Stimulated activated effector memory CD8-positive, alpha-beta T cell treated with anti-CD3 and anti-CD28 coated beads, Interleukin-12 subunit alpha, Interleukin-12 subunit beta, amount 100 ng/mL, for 72 hours (primary cell): ENCODE measurements at regions not wholly inside any gene's neighbourhood (a gene's known extent, or its start where the extent isn't known, plus 50 kb on each side); places are given as distances from the start of the nearest gene placed in this dataset.

Experiments used
- ATAC-seq: fragments of 150-1000 bp; cut with Tn5 transposase; 2 replicates; pipeline ENCODE4 v1.10.0; 2021
- DNase-seq, 2 donors: peaks; one replicate each; pipeline ENCODE4 v3.0.0; 2021 to 2022; ENCODE audit warnings: low spot score in 2 of 2
- H3K27ac Mint-ChIP-seq: one replicate; pipeline ENCODE4 v1.8.0; 2022; ENCODE audit warnings: mild to moderate bottlenecking, mixed read lengths
- H3K36me3 Mint-ChIP-seq: one replicate; pipeline ENCODE4 v1.8.0; 2022; ENCODE audit warnings: mild to moderate bottlenecking, mixed read lengths
- H3K4me1 Mint-ChIP-seq: one replicate; pipeline ENCODE4 v1.8.0; 2022; ENCODE audit warnings: mixed read lengths
- H3K4me3 Mint-ChIP-seq: one replicate; pipeline ENCODE4 v1.8.0; 2022; ENCODE audit warnings: mild to moderate bottlenecking, mixed read lengths
- H3K9me3 Mint-ChIP-seq: one replicate; pipeline ENCODE4 v1.8.0; 2022; ENCODE audit warnings: mixed read lengths

DNA sequence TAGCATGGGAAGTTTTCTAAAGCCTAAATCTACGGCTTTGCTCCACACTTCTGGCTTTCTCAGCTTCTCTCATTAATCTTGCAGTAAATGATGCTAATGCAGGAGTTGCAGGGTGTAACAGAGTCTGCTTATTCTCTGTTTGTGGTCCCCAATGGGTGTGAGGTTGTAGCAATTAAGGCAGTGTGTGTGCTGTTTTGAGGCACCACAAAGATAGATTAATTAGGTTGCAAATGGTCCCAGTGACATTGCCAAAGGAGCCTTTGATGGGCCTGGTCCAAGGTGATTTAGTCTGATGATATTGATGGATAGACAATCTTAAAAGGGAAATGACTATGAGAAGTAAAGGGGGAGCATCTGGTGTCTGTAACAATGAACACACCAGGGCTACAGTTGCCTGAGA, 1313.7 kb upstream of the CDH8 start:
- no peaks in the 10 kb centered on the region for H3K36me3 Mint-ChIP-seq
- H3K4me3 Mint-ChIP-seq: no peak overlapping the region
- ATAC-seq (no peak), DNase-seq (no peak)
- no peak overlapping the region for H3K27ac Mint-ChIP-seq
- H3K4me1 Mint-ChIP-seq: no peaks in the 10 kb centered on the region
- peaks cover 22% of the 10 kb centered on the region for H3K9me3 Mint-ChIP-seq

DNA sequence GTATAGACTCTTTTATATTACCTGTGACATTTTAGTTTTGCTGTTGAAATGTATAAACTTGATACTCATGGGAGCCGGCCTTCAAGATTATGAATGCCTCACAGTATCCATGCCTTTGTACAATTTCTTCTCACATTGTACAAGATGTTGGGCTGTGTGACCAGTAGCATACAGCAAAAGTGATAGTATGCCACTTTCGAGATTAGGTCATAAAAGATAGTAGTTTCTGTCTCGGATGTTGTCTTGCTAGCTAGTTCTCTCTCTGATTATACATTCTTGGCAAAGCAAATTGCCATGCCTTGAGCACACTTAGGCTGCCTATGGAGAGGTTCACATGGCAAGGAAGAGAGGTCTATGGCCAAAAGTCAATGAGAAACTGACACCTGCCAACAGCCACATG, 1309.8 kb upstream of the CDH8 start:
- Mint-ChIP-seq H3K27ac (no peak overlapping the region), H3K4me1 (no peaks in the 10 kb centered on the region), H3K36me3 (no peaks in the 10 kb centered on the region), H3K4me3 (no peak overlapping the region), H3K9me3 (peaks cover 26% of the 10 kb centered on the region)
- ATAC-seq (no peak), DNase-seq (no peak)

- H3K4me3 Mint-ChIP-seq: no peak overlapping the region
- ATAC-seq (no peak), DNase-seq (no peak)
- no peaks in the 10 kb centered on the region for H3K4me1 Mint-ChIP-seq
- no peaks in the 10 kb centered on the region for H3K36me3 Mint-ChIP-seq
- no peak overlapping the region for H3K27ac Mint-ChIP-seq
- peaks cover 27% of the 10 kb centered on the region for H3K9me3 Mint-ChIP-seq
These were observed 1301.0 kb upstream of the CDH8 start for GRCh38 chr16:63337264-63337663.

GRCh38 chr16:63331111-63331510, 1294.9 kb upstream of the CDH8 start:
- Mint-ChIP-seq H3K27ac (no peak overlapping the region), H3K4me3 (no peak overlapping the region), H3K36me3 (no peaks in the 10 kb centered on the region), H3K4me1 (no peaks in the 10 kb centered on the region), H3K9me3 (peaks cover 8% of the 10 kb centered on the region)
- no peak for DNase-seq
- no peak for ATAC-seq

- H3K36me3 Mint-ChIP-seq: no peaks in the 10 kb centered on the region
- no peaks in the 10 kb centered on the region for H3K4me1 Mint-ChIP-seq
- peaks cover 9% of the 10 kb centered on the region for H3K9me3 Mint-ChIP-seq
- H3K4me3 Mint-ChIP-seq: no peak overlapping the region
- H3K27ac Mint-ChIP-seq: no peak overlapping the region
- DNase-seq (no peak), ATAC-seq (no peak)
These were observed 1290.6 kb upstream of the CDH8 start for GRCh38 chr16:63326736-63327339.

DNA sequence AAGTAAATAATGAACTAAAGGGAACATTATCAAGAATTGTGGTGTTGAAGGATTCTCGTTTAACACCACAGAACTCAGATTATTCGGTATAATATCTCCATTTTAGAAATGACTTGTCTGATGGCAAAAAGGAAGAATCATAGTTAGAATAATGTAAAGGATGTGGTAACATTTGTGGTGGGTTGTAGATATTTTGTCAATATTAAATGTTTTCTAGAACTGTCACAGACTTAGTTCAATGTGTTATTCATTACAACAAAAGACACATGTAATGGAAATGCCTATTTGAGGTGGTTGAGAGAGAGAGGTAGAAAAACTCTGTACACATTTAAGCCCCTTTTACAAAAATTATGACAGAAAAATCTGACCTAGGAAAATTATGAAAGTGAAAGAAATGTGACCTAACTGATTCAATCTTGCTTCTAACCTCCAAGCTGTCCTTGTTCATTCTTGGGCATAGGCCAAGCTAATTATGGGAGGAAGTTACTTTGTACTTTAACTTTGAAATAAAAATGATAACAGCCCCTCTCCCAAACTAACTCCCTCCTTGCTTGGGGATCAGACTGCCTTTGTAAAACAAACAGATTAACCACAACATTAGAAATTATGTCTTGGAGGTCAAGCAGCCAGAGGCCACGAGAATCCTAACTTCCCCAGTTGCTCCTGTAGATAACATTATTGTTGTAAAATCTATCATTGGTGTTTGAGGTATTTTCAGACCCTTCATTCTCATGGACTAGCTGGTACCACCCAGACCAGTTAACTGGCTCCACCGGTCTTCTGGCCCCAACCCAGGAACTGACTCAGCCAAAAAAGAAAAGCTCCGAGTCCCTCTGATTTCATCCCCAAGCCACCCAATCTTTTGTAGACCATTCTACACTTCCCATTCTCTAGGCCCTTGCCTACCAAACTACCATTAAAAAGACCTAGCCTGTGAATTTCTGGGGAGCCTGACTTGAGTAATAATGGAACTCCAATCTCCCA, 1287.8 kb upstream of the CDH8 start:
- DNase-seq: no peak
- Mint-ChIP-seq H3K27ac (no peak overlapping the region), H3K4me3 (no peak overlapping the region), H3K36me3 (no peaks in the 10 kb centered on the region), H3K4me1 (no peaks in the 10 kb centered on the region), H3K9me3 (peaks cover 20% of the 10 kb centered on the region)
- no peak for ATAC-seq

DNA sequence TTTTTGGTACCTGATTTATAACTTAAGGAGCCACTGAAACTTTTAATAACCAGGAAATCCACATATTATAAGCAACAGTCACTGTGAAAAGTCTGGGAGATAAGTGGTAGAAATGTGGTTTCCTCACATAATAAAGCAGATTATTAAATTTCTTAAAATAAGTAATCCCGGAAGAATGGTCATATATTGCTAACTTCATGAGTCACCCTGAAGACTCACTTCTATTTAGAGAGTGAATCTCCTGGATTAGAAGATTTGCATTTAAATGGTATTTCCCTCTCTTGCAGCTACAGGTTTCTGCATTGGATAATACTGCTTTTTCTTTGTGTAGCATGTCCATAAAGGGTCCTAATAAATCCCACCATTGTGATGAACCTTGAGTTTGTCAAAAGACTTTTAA, 1286.8 kb upstream of the CDH8 start:
- Mint-ChIP-seq H3K4me1 (no peaks in the 10 kb centered on the region), H3K36me3 (no peaks in the 10 kb centered on the region), H3K9me3 (peaks cover 20% of the 10 kb centered on the region), H3K27ac (no peak overlapping the region), H3K4me3 (no peak overlapping the region)
- ATAC-seq (no peak), DNase-seq (no peak)

DNA sequence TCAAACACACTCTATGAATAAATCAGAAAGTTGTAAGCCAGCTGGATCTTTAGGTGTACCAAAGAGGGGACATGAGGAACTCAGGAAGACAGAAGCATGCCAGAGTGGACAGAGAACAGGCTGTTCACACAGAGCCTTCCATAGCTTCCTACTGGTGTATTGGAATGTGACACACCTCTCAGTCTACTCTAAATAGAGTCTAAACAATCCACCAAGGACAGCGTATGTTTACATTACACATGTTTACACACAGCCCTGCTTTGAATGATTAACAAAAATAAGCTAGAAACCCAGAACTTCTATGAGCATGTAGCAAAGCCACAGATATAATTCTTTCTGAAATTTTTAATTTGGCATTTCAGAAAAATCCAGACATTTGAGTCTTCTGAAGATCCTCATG, 1279.0 kb upstream of the CDH8 start:
- no peaks in the 10 kb centered on the region for H3K36me3 Mint-ChIP-seq
- H3K4me1 Mint-ChIP-seq: no peaks in the 10 kb centered on the region
- H3K9me3 Mint-ChIP-seq: peaks cover 29% of the 10 kb centered on the region
- no peak overlapping the region for H3K27ac Mint-ChIP-seq
- H3K4me3 Mint-ChIP-seq: no peak overlapping the region
- ATAC-seq (no peak), DNase-seq (no peak)

DNA sequence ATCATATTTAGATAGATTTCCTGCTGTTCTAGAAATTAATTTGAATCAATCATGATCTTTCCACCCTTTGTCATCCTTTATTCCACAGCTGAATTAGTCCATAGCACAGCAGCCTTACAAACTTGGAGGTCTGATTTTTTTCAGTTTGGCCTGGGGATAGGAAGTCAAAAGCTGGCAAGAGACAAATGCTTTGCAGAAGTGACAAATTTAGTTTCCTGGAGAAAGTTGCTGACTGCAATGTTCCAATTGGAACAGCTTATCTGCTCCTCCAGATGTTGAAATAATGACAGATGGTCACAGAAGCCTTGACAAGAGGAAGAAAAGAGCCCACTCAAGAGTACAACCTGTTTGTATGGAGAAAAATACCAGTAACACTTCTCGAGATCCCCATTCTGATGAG, 1276.1 kb upstream of the CDH8 start:
- ATAC-seq (no peak), DNase-seq (no peak)
- Mint-ChIP-seq H3K4me1 (no peaks in the 10 kb centered on the region), H3K36me3 (no peaks in the 10 kb centered on the region), H3K9me3 (peaks cover 19% of the 10 kb centered on the region), H3K27ac (no peak overlapping the region), H3K4me3 (no peak overlapping the region)

DNA sequence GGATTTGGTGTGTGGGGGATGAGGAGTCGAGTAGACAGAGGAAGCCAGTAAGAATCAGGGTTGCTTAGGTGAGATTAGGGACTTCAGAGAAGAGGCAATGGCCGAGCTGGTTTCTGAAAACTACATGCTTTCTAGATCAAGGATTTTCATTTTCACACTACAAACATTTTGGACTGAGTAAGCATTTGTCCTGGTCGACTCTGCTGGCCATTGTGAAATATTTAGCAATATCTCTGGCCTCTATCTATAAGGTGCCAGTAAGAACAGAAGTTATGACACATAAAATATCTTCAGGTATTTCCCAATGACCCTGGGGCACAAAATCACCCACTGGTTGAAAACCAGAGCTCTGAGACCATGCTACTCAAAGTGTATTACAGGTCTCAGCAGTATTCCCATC, 1275.1 kb upstream of the CDH8 start:
- Mint-ChIP-seq H3K36me3 (no peaks in the 10 kb centered on the region), H3K4me1 (no peaks in the 10 kb centered on the region), H3K27ac (no peak overlapping the region), H3K9me3 (peaks cover 17% of the 10 kb centered on the region), H3K4me3 (no peak overlapping the region)
- DNase-seq: no peak
- no peak for ATAC-seq

DNA sequence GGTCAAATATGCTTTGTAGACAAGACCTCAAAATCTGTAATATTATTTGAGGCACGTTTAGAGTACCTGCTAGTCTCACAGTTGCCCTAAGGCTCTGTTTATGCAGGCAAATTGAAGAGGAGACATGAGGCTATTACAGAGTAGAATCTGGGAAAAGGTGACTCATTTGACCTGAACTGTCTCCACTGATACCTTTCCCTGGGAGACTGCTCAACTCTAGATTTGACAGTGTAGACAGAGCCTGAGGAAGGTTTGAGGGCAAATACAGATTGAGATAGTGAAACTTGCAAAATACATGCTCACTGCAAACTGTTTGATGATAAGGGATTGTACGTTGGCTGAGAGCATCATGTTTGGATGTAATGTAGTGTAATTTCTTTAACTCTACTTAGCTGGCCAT, 1266.6 kb upstream of the CDH8 start:
- no peak for ATAC-seq
- peaks cover 25% of the 10 kb centered on the region for H3K9me3 Mint-ChIP-seq
- H3K4me3 Mint-ChIP-seq: no peak overlapping the region
- H3K27ac Mint-ChIP-seq: no peak overlapping the region
- no peaks in the 10 kb centered on the region for H3K36me3 Mint-ChIP-seq
- H3K4me1 Mint-ChIP-seq: no peaks in the 10 kb centered on the region
- no peak for DNase-seq

DNA sequence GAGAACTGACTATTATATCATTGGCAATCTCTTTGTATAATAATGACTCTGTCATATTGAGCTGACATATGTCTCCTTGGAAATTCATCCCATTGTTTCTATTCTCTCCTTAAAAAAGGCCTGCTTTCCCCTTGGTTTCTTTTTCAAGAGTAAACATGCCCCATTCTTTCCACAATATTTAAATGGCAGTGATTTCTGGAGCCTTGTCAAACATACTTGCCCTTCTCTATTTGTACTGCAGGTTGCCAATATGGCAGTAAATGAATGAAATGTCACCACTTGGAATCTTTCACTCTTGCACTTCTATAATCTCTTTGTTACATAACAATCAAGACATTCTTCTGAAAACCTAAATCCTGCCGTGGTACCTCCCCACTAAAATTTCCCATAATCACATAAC, 1265.1 kb upstream of the CDH8 start:
- Mint-ChIP-seq H3K4me3 (no peak overlapping the region), H3K36me3 (no peaks in the 10 kb centered on the region), H3K27ac (no peak overlapping the region), H3K4me1 (no peaks in the 10 kb centered on the region), H3K9me3 (peaks cover 28% of the 10 kb centered on the region)
- ATAC-seq (no peak), DNase-seq (no peak)

DNA sequence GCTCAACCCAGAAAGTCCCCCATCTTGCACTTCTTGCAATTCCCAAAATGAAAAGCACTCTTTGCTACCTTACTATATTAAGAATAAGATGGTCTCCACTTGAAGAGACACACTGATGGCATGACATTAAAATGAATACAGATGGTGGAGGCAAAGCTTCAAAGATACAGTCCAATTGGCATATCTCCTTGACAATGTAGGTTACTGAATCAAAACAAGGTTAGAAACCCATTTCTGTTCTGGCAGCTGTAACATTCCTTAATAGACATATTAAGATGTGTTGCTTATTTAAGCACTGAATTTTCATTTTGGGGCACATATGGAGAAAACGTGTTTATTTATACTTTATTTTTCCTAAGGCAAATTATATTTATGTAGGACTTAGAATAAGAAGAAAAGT, 1262.8 kb upstream of the CDH8 start:
- Mint-ChIP-seq H3K36me3 (no peaks in the 10 kb centered on the region), H3K27ac (no peak overlapping the region), H3K4me3 (no peak overlapping the region), H3K9me3 (peaks cover 23% of the 10 kb centered on the region), H3K4me1 (no peaks in the 10 kb centered on the region)
- no peak for DNase-seq
- no peak for ATAC-seq

DNA sequence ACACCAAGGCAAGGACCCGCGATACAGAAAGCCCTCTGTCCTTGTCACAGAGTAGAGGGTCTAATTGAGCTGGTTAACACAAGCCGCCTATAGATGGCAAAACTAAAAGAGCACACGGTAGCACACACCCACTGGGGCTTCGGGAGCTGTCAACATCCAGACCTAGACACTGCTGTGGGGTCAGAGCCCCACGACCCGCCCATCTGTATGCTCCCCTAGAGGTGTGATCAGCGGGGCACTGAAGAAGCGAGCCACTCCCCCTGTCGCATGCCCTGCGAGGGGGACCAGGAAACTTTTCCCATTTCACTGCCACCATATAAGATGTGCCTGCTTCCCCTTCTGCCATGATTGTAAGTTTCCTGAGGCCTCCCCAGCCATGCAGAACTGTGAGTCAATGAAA, 1255.8 kb upstream of the CDH8 start:
- peaks cover 4% of the 10 kb centered on the region for H3K9me3 Mint-ChIP-seq
- ATAC-seq: no peak
- H3K27ac Mint-ChIP-seq: no peak overlapping the region
- no peaks in the 10 kb centered on the region for H3K36me3 Mint-ChIP-seq
- DNase-seq: no peak
- H3K4me1 Mint-ChIP-seq: no peaks in the 10 kb centered on the region
- H3K4me3 Mint-ChIP-seq: no peak overlapping the region

GRCh38 chr16:63289834-63290460, 1253.7 kb upstream of the CDH8 start:
- ATAC-seq (no peak), DNase-seq (no peak)
- no peaks in the 10 kb centered on the region for H3K36me3 Mint-ChIP-seq

DNA sequence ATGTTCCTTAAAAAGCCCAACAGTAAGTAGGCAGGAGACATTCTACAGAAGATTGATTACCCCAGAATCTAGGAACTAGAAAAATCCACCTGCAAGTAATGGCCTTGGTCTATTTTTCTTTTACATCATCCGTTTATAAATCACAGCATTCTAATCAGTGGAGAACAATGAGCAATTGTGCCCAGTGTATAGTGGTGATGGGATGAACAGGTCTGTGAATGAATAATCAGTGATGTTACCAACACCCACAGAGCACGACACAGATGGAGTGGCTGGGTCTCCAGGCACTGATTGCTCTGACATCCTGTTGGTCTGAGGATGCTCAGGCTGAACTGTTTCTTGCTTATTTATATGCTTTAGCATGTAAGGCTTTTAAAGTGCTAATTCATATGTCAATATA, 1251.2 kb upstream of the CDH8 start:
- no peaks in the 10 kb centered on the region for H3K4me1 Mint-ChIP-seq
- peaks cover 5% of the 10 kb centered on the region for H3K9me3 Mint-ChIP-seq
- no peak for ATAC-seq
- no peaks in the 10 kb centered on the region for H3K36me3 Mint-ChIP-seq
- no peak overlapping the region for H3K4me3 Mint-ChIP-seq
- H3K27ac Mint-ChIP-seq: no peak overlapping the region
- DNase-seq: no peak

More at GRCh38 chr16:63289834-63290460, 1253.7 kb upstream of the CDH8 start:
- Mint-ChIP-seq H3K4me3 (no peak overlapping the region), H3K27ac (no peak overlapping the region), H3K4me1 (no peaks in the 10 kb centered on the region), H3K9me3 (peaks cover 8% of the 10 kb centered on the region)
